ENCODE measurements at regions not wholly inside any gene's neighbourhood (a gene's known extent, or its start where the extent isn't known, plus 50 kb on each side); places are given as distances from the start of the nearest gene placed in this dataset.

GRCh38 chr2:11018651-11019185 lies 107.0 kb downstream of the KCNF1 start:
- peaks cover 14 to 17% of the 10 kb centered on the region in 2 experiments for H3K4me1 Mint-ChIP-seq
- Histone ChIP-seq H3K4me1 (ENCODE audit: insufficient read depth, low read length) (no peaks in the 10 kb centered on the region), H3K14ac (ENCODE audit: insufficient read depth, low read length) (no peak overlapping the region; the same call in 1 of the 2 replicates), H3K9me3 (ENCODE audit: control insufficient read depth, low read depth, low read length) (no peaks in the 10 kb centered on the region), H3K23ac (ENCODE audit: insufficient read length, low read depth, low read length) (no peak overlapping the region), H4K5ac (ENCODE audit: insufficient read length, low read depth, low read length) (no peak overlapping the region), H2AFZ (ENCODE audit: low read length) (no peak overlapping the region), H3K9ac (ENCODE audit: extremely low read depth, insufficient read length, low read length) (no peak overlapping the region), H3K18ac (ENCODE audit: insufficient read length, low read depth, low read length) (no peak overlapping the region), H3K27ac (ENCODE audit: insufficient read length, low read depth, low read length) (no peak overlapping the region), H3T11ph (ENCODE audit: low read length) (no peak overlapping the region), H2AK5ac (ENCODE audit: insufficient read length, low read length) (no peak overlapping the region), H4K8ac (replicated peaks; ENCODE audit: insufficient read length, low read depth, low read length) (no peak overlapping the region), H3K4me2 (ENCODE audit: insufficient read depth, insufficient read length, low read length) (no peak overlapping the region), H2BK5ac (ENCODE audit: insufficient read length, low read length) (no peak overlapping the region), H4K91ac (ENCODE audit: insufficient read length, low read depth, low read length) (no peak overlapping the region), H2BK120ac (ENCODE audit: low read depth, low read length, poor library complexity, severe bottlenecking) (no peak overlapping the region), H2BK20ac (ENCODE audit: low read depth, low read length, poor library complexity, severe bottlenecking) (no peak overlapping the region), H3K56ac (ENCODE audit: insufficient read length, low read depth, low read length) (no peak overlapping the region), H3K79me2 (ENCODE audit: insufficient read depth, low read length) (no peaks in the 10 kb centered on the region), H4K20me1 (ENCODE audit: control insufficient read depth, insufficient read depth, insufficient read length) (no peaks in the 10 kb centered on the region), H2BK15ac (ENCODE audit: low read depth, low read length) (no peak overlapping the region), H3K79me1 (ENCODE audit: insufficient read depth, low read depth, low read length, poor library complexity, severe bottlenecking) (no peaks in the 10 kb centered on the region), H2BK12ac (ENCODE audit: insufficient read length, low read depth, low read length) (no peak overlapping the region), H3K27me3 (ENCODE audit: insufficient read depth, low read length) (no peaks in the 10 kb centered on the region), H3K4ac (ENCODE audit: low read depth, low read length) (no peak overlapping the region), H3K23me2 (ENCODE audit: insufficient read length, low read depth, low read length, poor library complexity, severe bottlenecking) (no peaks in the 10 kb centered on the region)
- no peak for TF ChIP-seq CTCF (conservative IDR thresholded peaks at IDR 0.05)
- DNase-seq, result no peak
- 0 out of 5 replicates have a peak, but pooled peaks cover 0 to 2% of the 10 kb centered on the region in 2 experiments for H3K9me3 Mint-ChIP-seq
- no peak overlapping the region; a peak in 1 of 5 replicates for H3K4me3 Mint-ChIP-seq
- H3K27ac Mint-ChIP-seq, result no peak overlapping the region; a peak in 1 of 7 replicates
- no peaks in the 10 kb centered on the region; a peak in 1 of 7 replicates for H3K36me3 Mint-ChIP-seq (ENCODE audit: insufficient read depth in 1 of 3, low read depth in 3 of 3)
- H3K27me3 Mint-ChIP-seq (ENCODE audit: low read depth), result peaks cover 3% of the 10 kb centered on the region; the same call in 1 of the 2 replicates
- WGBS (ENCODE audit: extremely low coverage, insufficient read length, low lambda C conversion rate), result no CpG with 5 or more reads among the region's 3 CpGs
